GM18499 (cell line): ENCODE measurements at regions not wholly inside any gene's neighbourhood (a gene's known extent, or its start where the extent isn't known, plus 50 kb on each side); places are given as distances from the start of the nearest gene placed in this dataset.
"Not testable (repeated sequence)": the region's sequence is repeated elsewhere in the genome, so short reads cannot be mapped to it uniquely, and the experiment has no call there.

Experiments
- ATAC-seq: cut with Tn5 transposase; IDR thresholded peaks from one replicate; pipeline ENCODE4 v1.9.1; 2021; ENCODE audit warnings: moderate number of reproducible peaks; ENCODE audit not compliant: insufficient read depth, unreplicated experiment

- no peak for ATAC-seq
Observed at GRCh38 chr22:47357493-47357892, 595.0 kb downstream of the TBC1D22A start.

DNA sequence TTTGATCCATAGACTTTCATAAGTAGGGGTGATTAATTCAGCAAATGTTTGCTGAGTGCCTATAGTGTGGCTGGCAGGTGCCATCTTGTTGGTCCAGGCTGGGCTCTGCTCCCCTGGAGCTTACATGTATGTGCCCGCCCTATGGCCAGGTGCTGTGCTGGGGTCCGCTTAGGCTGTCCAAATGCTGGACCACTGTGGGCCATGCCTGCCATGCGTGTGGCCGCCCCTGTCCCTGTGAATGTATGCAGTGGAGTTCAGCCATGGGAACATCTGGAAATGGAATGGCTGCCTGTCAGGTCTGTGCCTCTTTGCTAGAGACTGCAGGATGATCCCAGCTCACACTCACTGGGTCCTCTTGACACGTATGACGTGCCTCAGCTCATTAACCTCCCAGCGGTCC is 594.6 kb downstream of the TBC1D22A start:
- ATAC-seq, result no peak

GRCh38 chr22:47356511-47357011 is 594.1 kb downstream of the TBC1D22A start:
- ATAC-seq, result no peak

DNA sequence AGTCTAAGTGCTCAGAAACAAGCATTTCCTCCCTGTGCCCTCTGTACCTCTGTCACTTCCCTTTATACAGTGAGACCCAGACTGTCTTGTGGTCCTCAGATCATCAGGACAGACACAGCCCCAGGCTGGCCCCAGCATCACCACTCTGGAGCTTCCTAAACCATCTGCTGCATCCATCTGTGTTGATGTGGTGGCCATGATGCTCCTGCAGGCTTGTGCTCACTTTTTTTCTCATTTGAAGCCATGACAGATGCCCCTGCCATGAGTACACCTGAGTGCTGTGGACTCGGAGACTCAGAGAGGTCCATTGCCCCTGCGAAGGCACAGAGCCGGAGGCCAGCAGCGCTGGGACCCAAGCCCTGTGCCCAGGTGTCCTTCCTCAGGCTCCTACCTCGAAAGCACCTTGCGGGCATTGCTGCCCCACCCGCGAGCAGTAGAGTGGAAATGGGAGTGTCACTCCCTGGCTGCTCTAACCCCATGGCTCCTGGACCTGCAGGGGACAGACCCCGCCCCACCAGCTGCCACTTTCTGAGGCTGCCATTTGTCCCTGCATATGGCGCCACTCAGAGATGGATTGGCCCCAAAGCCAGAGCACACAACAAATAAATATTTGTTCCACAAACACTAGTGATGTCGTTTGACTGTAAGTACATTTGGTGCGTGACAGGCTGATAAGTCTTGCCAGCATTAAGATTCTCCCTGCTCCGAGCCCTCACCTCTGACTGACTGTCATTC is 593.5 kb downstream of the TBC1D22A start:
- ATAC-seq, result no peak

GRCh38 chr22:47355388-47355725 is 592.9 kb downstream of the TBC1D22A start:
- no peak for ATAC-seq

DNA sequence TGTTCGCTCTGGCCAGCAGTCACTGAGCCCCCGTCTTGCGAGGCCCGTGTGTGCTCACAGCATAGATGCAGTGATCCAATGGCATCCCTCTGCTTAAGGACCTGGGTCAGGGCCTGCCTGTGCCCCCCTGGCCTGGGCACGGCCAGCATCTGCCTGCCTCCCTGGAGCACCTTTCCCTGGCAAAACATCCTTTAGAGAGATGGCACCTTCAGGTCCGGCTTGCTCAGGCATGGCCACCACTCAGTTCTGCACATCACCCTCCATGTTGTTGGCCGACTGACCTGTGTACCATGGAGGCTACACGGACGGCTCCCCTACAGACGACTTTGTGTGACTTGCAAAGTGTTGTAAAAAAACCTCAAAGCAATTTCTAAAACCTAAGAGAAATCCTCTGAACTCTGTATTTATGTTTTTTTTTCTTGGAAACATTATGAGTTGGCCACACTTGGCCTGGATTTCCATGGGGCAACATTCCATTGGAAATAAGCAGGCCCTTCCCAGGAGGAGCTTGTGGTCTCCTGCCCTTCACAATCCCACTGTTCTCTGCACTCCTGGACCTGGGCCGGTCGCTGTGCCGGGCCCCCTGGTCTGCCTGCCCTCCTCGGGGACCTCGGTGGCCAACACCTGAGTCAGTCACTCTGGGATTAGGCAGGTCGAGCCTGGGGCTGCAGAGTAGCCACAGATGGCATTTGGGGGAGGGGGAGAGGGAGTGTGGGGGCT is 592.4 kb downstream of the TBC1D22A start:
- no peak for ATAC-seq

DNA sequence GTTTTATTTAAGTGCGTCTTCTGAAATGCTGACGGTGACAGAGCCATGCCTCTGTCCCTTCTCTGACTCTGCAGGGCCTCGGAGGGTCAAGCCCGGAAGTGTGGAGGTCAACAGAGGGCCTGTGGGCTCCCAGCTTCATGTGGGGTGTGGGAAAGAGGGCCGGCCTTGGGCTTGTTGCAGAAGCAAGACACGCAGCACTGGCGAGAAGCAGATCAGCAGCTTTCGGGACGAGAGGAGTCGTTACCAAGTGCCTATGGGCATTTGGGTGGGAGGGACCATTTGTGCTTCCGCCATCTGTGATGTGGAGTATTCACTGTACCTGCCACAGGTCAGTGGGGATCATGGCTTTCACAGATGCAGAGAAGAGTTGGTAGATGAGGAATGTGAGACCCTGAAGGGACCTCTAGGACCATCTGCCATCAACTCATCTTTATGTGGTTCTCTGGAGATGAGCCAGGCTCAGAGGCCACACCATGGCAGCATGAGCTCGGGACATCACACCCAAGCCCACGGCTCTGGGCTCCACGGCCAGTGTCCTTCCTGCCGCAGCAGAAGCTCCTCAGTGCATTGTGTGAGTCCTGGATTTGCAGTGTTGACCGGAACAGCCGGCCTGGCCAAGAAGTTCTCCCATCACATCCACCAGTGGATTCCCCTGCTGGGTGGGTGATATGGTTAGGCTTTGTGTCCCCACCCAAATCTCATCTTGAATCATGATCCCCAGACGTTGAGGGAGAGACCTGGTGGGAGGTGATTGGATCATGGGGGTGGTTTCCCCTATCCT is 590.7 kb downstream of the TBC1D22A start:
- ATAC-seq, result no peak

DNA sequence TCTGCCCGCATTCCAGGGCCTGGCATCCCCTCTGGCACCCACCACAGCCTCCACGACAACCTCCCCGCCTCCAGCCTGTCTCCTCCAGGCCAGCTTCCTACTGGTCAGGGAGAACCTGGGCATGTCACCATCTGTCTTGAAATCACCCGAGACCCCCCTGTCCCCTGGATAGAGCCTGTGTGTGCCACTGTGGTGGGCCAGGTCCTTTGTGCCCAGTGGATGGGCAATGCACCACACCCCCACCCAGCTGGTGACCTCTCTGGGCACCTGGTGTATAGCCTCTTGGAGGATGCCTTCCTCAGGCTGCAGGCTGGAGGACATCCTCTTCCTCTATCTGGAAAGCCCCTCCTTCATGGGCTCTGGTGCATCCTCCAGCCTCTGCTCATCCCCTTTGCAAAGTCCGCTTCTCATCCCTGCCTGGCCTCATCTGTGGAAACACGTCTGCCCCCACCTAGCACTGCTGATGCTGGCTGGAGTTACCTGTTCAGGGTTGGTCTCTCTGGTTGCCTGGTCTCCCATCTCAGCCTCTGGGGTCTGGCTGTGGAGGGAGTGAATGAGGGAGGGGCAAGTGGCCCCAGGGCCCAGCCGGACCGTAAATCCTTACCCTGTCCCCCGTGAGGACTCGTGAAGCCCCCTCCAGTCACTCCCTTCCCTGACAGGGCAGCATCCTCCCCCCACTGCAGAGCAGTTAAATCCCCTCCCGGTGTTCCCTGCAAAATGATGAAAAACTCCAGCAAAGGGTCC is 589.6 kb downstream of the TBC1D22A start:
- ATAC-seq, result no peak

GRCh38 chr22:47346287-47346686 is 583.8 kb downstream of the TBC1D22A start:
- ATAC-seq, result not testable (repeated sequence)

GRCh38 chr22:47345025-47345424 is 582.6 kb downstream of the TBC1D22A start:
- ATAC-seq, result no peak

GRCh38 chr22:47344414-47344813 is 582.0 kb downstream of the TBC1D22A start:
- no peak for ATAC-seq

- ATAC-seq, result no peak
Observed at GRCh38 chr22:47343611-47344010, 581.2 kb downstream of the TBC1D22A start.

- ATAC-seq, result no peak
Observed at GRCh38 chr22:47342446-47342845, 580.0 kb downstream of the TBC1D22A start.

GRCh38 chr22:47341464-47341863 is 579.0 kb downstream of the TBC1D22A start:
- no peak for ATAC-seq

DNA sequence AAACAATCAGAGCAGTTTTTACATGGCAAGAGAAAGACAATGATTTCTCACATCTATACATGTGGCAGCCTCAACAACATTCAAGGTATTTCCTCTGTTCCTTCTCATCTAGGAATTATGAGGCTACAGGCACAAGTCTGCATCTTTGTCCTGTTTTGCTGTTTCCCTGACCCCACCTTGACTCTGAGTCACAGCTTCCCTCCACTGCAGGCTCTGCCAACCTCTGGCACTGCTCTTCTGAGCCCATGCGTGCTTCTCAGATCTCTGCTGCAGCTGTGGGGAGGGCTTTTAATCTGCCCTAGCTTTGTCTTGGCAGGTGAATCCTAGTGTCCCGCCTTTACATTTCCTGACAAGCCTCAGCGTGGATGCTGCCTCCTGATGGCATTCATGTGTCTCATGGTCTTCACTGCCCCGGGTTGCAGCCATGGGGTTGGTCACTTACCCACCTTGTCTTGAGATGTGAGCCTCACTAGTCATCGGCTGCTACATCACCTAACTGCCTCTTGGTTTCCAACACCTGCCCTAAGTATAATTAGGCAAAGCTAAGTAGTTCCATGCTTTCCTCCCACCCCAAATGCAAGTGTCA is 578.5 kb downstream of the TBC1D22A start:
- ATAC-seq, result no peak

DNA sequence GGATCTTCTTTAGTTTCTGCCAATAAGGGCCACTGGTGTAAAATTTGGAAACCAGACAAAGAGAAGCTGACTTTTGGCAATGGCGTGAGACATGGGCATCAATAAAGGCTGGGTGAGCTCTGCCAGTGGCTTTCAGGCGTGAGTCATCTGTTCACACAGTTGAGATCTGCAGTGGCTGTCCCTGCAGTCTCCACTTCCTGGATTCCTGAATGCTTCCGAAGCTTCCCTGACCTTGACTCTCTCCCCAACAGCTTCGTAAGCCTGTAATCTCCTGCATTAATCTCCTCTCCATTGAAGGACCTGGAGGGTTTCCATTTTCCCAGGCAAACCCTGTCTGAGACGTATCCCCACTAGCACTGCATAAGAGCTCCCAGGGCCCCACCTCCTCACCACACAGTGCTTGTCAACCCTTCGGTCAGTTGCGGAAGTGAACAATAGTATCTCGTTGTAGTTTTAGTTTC is 574.7 kb downstream of the TBC1D22A start:
- no peak for ATAC-seq

GRCh38 chr22:47335958-47336357 is 573.5 kb downstream of the TBC1D22A start:
- no peak for ATAC-seq

DNA sequence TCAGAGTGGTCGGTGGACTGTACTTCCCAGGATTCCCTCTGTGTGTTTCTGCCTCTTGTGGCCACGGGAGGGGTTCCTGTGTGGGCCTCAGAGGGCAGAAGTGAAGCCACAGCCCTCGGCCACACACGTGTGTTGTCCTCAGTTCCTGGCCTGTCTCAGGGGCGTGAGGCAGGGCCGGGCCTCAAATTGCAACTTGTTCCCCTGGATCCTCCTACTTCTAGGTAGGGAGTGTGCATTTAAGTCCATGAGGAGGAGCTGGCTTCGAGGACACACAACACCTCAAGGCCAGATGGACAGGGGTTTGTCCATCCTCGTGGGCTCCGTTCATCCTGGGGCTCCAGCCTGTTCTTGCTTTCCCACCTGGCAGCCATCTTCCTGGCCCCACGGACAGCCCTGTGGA is 573.0 kb downstream of the TBC1D22A start:
- no peak for ATAC-seq

DNA sequence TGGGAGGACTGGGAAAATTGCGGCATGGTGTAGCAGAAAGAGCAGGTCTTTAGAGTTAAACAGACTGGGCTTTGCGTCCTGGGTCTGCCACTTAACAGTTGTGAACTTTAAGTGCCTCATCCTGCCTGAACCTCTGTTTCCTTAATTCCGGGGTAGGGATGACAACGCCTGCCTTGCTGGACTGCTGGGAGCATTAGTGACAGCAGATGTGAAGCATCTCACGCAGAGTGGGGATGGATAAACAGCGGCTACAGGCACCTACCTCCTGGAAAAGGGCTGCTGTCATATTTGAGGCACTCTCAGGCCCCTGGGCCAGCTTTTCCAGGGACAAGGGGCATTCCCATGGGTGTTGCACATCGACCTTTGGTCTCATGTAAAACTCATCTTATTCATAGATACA is 572.2 kb downstream of the TBC1D22A start:
- no peak for ATAC-seq

- no peak for ATAC-seq
Observed at GRCh38 chr22:47333625-47334024, 571.2 kb downstream of the TBC1D22A start.
